ENCODE measurements at regions not wholly inside any gene's neighbourhood (a gene's known extent, or its start where the extent isn't known, plus 50 kb on each side); places are given as distances from the start of the nearest gene placed in this dataset.
"Not testable (repeated sequence)": the region's sequence is repeated elsewhere in the genome, so short reads cannot be mapped to it uniquely, and the experiment has no call there.

DNA sequence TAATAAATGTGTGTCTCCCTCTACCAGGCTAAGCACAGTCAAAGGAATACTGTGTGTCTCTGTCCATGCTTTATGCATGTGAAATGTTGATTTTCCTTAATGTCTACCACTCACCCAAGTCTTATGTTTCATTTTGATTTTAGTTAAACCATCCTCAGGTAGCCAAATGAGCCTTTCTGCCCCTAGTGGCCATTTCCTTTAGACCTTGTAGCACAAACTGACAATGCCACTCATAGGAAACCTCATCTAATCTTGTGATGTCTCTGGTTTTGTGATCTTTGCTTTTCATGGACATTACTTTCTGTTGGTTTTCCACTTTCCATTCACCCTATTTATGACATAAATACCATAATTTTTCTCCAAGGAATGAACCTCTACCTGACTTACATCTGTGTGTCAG, 820.8 kb downstream of the MAT2B start:
- no peak for ATAC-seq
- no peak for TF ChIP-seq TOX (CRISPR knock-in tag; IDR thresholded peaks at IDR 0.05; ENCODE audit: borderline replicate concordance)
- TF ChIP-seq ZNF8 (CRISPR knock-in tag; IDR thresholded peaks at IDR 0.05), result no peak
- no peak for TF ChIP-seq ARNTL (CRISPR knock-in tag; IDR thresholded peaks at IDR 0.05; ENCODE audit: borderline replicate concordance, low read depth)
- no peak for TF ChIP-seq ESRRG (CRISPR knock-in tag; IDR thresholded peaks at IDR 0.05)
- no peak for TF ChIP-seq ZFP3 (CRISPR knock-in tag; IDR thresholded peaks at IDR 0.05)
- TF ChIP-seq, protein P1, sequence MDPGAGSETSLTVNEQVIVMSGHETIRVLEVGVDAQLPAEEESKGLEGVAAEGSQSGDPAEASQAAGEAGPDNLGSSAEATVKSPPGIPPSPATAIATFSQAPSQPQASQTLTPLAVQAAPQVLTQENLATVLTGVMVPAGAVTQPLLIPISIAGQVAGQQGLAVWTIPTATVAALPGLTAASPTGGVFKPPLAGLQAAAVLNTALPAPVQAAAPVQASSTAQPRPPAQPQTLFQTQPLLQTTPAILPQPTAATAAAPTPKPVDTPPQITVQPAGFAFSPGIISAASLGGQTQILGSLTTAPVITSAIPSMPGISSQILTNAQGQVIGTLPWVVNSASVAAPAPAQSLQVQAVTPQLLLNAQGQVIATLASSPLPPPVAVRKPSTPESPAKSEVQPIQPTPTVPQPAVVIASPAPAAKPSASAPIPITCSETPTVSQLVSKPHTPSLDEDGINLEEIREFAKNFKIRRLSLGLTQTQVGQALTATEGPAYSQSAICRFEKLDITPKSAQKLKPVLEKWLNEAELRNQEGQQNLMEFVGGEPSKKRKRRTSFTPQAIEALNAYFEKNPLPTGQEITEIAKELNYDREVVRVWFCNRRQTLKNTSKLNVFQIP (CRISPR knock-in tag; IDR thresholded peaks at IDR 0.05; ENCODE audit: borderline replicate concordance, low read depth), result no peak
- TF ChIP-seq BACH2 (CRISPR knock-in tag; IDR thresholded peaks at IDR 0.05; ENCODE audit: borderline replicate concordance), result no peak
- no peak for TF ChIP-seq ZC3H10 (CRISPR knock-in tag; IDR thresholded peaks at IDR 0.05)
- no peak for TF ChIP-seq ZFP30 (CRISPR knock-in tag; IDR thresholded peaks at IDR 0.05)
- TF ChIP-seq, protein P2, sequence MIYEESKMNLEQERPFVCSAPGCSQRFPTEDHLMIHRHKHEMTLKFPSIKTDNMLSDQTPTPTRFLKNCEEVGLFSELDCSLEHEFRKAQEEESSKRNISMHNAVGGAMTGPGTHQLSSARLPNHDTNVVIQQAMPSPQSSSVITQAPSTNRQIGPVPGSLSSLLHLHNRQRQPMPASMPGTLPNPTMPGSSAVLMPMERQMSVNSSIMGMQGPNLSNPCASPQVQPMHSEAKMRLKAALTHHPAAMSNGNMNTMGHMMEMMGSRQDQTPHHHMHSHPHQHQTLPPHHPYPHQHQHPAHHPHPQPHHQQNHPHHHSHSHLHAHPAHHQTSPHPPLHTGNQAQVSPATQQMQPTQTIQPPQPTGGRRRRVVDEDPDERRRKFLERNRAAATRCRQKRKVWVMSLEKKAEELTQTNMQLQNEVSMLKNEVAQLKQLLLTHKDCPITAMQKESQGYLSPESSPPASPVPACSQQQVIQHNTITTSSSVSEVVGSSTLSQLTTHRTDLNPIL (CRISPR knock-in tag; IDR thresholded peaks at IDR 0.05; ENCODE audit: low read depth), result no peak
- TF ChIP-seq, protein P3, sequence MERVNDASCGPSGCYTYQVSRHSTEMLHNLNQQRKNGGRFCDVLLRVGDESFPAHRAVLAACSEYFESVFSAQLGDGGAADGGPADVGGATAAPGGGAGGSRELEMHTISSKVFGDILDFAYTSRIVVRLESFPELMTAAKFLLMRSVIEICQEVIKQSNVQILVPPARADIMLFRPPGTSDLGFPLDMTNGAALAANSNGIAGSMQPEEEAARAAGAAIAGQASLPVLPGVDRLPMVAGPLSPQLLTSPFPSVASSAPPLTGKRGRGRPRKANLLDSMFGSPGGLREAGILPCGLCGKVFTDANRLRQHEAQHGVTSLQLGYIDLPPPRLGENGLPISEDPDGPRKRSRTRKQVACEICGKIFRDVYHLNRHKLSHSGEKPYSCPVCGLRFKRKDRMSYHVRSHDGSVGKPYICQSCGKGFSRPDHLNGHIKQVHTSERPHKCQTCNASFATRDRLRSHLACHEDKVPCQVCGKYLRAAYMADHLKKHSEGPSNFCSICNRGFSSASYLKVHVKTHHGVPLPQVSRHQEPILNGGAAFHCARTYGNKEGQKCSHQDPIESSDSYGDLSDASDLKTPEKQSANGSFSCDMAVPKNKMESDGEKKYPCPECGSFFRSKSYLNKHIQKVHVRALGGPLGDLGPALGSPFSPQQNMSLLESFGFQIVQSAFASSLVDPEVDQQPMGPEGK (CRISPR knock-in tag; IDR thresholded peaks at IDR 0.05; ENCODE audit: borderline replicate concordance), result no peak

DNA sequence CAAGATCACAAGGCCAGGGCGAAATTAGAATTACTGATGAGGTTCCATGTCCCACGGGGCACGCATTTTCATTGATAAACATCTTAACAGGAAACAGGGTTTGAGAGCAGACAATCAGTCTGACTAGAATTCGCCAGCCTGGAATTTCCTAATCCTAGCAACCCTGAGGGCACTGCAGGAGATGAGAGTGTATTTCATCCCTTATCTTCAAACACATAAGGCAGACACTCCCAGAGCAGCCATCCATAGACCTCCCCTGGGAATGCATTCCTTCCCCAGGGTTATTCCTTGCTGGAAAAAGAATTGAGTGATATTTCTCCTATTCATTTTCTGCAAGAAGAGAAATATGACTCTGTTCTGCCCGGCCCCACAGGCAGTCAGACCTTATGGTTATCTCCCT, 821.7 kb downstream of the MAT2B start:
- ATAC-seq, result not testable (repeated sequence)

DNA sequence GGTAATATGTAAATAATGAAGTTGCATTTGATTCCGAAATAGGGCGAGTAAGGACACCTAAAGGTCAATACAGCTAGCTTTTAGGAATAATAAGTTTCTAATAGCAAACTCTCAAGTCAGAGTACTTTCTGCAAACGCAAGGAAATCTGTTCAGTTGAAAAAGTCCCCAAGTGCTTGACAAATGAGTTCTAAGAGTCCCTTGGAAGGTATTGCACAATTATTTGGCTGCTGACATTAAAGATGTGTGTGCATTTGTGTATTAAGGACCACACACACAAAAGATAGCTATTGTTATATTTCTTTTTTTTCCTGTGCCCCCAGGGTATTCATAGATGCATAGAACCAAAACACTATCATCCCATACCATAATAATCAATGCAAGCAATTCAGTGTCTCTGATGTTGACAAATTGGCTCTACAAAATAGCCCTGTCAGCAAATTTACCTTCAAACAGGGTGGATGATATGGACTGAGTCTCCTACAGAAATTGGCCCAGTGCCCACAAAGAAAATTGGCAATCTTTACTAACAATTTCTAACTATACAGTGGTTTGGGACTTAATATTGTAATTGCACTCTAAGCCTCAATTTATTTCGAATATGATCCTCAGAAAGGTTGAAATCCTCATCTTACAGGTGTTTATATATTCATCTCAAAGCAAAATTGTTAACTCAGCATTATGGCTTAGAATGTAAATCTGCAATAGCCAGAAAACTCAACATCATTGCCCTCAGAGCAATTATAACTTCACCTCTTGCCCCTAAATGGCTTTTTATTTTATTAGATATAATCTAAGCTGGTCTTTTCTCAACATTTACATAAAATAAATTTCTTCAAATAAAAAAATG, 827.2 kb downstream of the MAT2B start:
- TF ChIP-seq ZNF8 (CRISPR knock-in tag; IDR thresholded peaks at IDR 0.05), result no peak
- no peak for TF ChIP-seq ZFP3 (CRISPR knock-in tag; IDR thresholded peaks at IDR 0.05)
- no peak for TF ChIP-seq BACH2 (CRISPR knock-in tag; IDR thresholded peaks at IDR 0.05; ENCODE audit: borderline replicate concordance)
- TF ChIP-seq, protein P1 (CRISPR knock-in tag; IDR thresholded peaks at IDR 0.05; ENCODE audit: borderline replicate concordance, low read depth), result no peak
- TF ChIP-seq ZNF565 (CRISPR knock-in tag; conservative IDR thresholded peaks at IDR 0.05; ENCODE audit: low read depth), result no peak
- no peak for TF ChIP-seq CSDC2 (CRISPR knock-in tag; IDR thresholded peaks at IDR 0.05)
- TF ChIP-seq ISL1 (CRISPR knock-in tag; IDR thresholded peaks at IDR 0.05), result no peak
- no peak for TF ChIP-seq ZC3H10 (CRISPR knock-in tag; IDR thresholded peaks at IDR 0.05)
- TF ChIP-seq, protein P4, sequence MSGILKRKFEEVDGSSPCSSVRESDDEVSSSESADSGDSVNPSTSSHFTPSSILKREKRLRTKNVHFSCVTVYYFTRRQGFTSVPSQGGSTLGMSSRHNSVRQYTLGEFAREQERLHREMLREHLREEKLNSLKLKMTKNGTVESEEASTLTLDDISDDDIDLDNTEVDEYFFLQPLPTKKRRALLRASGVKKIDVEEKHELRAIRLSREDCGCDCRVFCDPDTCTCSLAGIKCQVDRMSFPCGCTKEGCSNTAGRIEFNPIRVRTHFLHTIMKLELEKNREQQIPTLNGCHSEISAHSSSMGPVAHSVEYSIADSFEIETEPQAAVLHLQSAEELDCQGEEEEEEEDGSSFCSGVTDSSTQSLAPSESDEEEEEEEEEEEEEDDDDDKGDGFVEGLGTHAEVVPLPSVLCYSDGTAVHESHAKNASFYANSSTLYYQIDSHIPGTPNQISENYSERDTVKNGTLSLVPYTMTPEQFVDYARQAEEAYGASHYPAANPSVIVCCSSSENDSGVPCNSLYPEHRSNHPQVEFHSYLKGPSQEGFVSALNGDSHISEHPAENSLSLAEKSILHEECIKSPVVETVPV (CRISPR knock-in tag; IDR thresholded peaks at IDR 0.05), result no peak
- no peak for TF ChIP-seq PPARA (CRISPR knock-in tag; IDR thresholded peaks at IDR 0.05; ENCODE audit: borderline replicate concordance)
- TF ChIP-seq OSR1 (CRISPR knock-in tag; IDR thresholded peaks at IDR 0.05), result no peak
- no peak for TF ChIP-seq ZFP30 (CRISPR knock-in tag; IDR thresholded peaks at IDR 0.05)
- TF ChIP-seq ARNTL (CRISPR knock-in tag; IDR thresholded peaks at IDR 0.05; ENCODE audit: borderline replicate concordance, low read depth), result no peak
- TF ChIP-seq RARB (CRISPR knock-in tag; IDR thresholded peaks at IDR 0.05), result no peak
- TF ChIP-seq GLIS3 (CRISPR knock-in tag; IDR thresholded peaks at IDR 0.05), result no peak
- TF ChIP-seq, protein P3 (CRISPR knock-in tag; IDR thresholded peaks at IDR 0.05; ENCODE audit: borderline replicate concordance), result no peak
- no peak for ATAC-seq

All from SK-N-SH treated with all-trans-retinoic acid at 6 μM for 48 hours (cell line).